HL-60 (cell line): ENCODE measurements at regions not wholly inside any gene's neighbourhood (a gene's known extent, or its start where the extent isn't known, plus 50 kb on each side); places are given as distances from the start of the nearest gene placed in this dataset.

Source experiments
- GABPA ChIP-seq: IDR thresholded peaks from 2 replicates; pipeline ENCODE4 v1.6.1; 2012; ENCODE audit warnings: low read depth
- POLR2AphosphoS5 ChIP-seq: IDR thresholded peaks from 2 replicates; pipeline ENCODE4 v1.6.1; 2012; ENCODE audit warnings: low read depth
- REST ChIP-seq: IDR thresholded peaks from 2 replicates; pipeline ENCODE4 v1.6.1; 2012; ENCODE audit warnings: low read depth; ENCODE audit not compliant: insufficient replicate concordance
- TF ChIP-seq, protein P1 (sequence below): IDR thresholded peaks from one replicate; pipeline ENCODE4 v1.5.1; 2011; ENCODE audit warnings: low read length, control low read depth, inconsistent platforms; ENCODE audit not compliant: insufficient read depth

- TF ChIP-seq, protein P1, sequence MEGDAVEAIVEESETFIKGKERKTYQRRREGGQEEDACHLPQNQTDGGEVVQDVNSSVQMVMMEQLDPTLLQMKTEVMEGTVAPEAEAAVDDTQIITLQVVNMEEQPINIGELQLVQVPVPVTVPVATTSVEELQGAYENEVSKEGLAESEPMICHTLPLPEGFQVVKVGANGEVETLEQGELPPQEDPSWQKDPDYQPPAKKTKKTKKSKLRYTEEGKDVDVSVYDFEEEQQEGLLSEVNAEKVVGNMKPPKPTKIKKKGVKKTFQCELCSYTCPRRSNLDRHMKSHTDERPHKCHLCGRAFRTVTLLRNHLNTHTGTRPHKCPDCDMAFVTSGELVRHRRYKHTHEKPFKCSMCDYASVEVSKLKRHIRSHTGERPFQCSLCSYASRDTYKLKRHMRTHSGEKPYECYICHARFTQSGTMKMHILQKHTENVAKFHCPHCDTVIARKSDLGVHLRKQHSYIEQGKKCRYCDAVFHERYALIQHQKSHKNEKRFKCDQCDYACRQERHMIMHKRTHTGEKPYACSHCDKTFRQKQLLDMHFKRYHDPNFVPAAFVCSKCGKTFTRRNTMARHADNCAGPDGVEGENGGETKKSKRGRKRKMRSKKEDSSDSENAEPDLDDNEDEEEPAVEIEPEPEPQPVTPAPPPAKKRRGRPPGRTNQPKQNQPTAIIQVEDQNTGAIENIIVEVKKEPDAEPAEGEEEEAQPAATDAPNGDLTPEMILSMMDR = no peak
- TF ChIP-seq REST (no peak), POLR2AphosphoS5 (no peak), GABPA (no peak)
These were observed 498.6 kb downstream of the FGF9 start for GRCh38 chr13:22169473-22169872.
